ENCODE measurements at regions not wholly inside any gene's neighbourhood (a gene's known extent, or its start where the extent isn't known, plus 50 kb on each side); places are given as distances from the start of the nearest gene placed in this dataset. TPM values are rescaled to one million over a fixed set of nuclear protein-coding genes. Genes with fewer than 3 reads are reported as not detected.

Small RNA genes lying in the stretch of these regions (small RNA-seq; reads per million reads assigned to genes)
- not detected for gene RNU6-325P
